SK-N-SH treated with all-trans-retinoic acid at 6 μM for 48 hours (cell line): ENCODE measurements at regions not wholly inside any gene's neighbourhood (a gene's known extent, or its start where the extent isn't known, plus 50 kb on each side); places are given as distances from the start of the nearest gene placed in this dataset.

Experiments
- ATAC-seq: fragments of 200-7000 bp; cut with Tn5 transposase; 3 replicates; pipeline ENCODE4 v1.9.1; 2020; ENCODE audit warnings: mild to moderate bottlenecking, moderate library complexity
- ARNTL ChIP-seq: fragments of 450-650 bp; formaldehyde crosslinking; IDR thresholded peaks from 2 replicates; pipeline ENCODE4 v1.5.0; 2020; ENCODE audit warnings: low read depth, mild to moderate bottlenecking, moderate library complexity, borderline replicate concordance
- BACH2 ChIP-seq: fragments of 250-450 bp; sonication (Bioruptor Pico); IDR thresholded peaks from 2 replicates; pipeline ENCODE4 v1.9.0; 2021; ENCODE audit warnings: mild to moderate bottlenecking, borderline replicate concordance
- CSDC2 ChIP-seq: fragments of 250-450 bp; sonication (Bioruptor Pico); IDR thresholded peaks from 2 replicates; pipeline ENCODE4 v1.5.0; 2020; ENCODE audit warnings: mild to moderate bottlenecking, moderate library complexity
- GLIS3 ChIP-seq: fragments of 250-450 bp; sonication (Bioruptor Pico); IDR thresholded peaks from 2 replicates; pipeline ENCODE4 v1.5.0; 2020; ENCODE audit warnings: mild to moderate bottlenecking, moderate library complexity
- ISL1 ChIP-seq: fragments of 250-450 bp; sonication (Bioruptor Pico); IDR thresholded peaks from 2 replicates; pipeline ENCODE4 v2.1.2; 2022; ENCODE audit warnings: mild to moderate bottlenecking, moderate library complexity
- OSR1 ChIP-seq: fragments of 250-450 bp; sonication (Bioruptor Pico); IDR thresholded peaks from 2 replicates; pipeline ENCODE4 v1.8.0; 2022; ENCODE audit warnings: moderate library complexity, mild to moderate bottlenecking, inconsistent platforms
- PPARA ChIP-seq: fragments of 250-450 bp; sonication (Bioruptor Pico); IDR thresholded peaks from 2 replicates; pipeline ENCODE4 v1.5.0; 2020; ENCODE audit warnings: mild to moderate bottlenecking, borderline replicate concordance
- RARB ChIP-seq: fragments of 250-450 bp; sonication (Bioruptor Pico); IDR thresholded peaks from 2 replicates; pipeline ENCODE4 v1.8.0; 2021; ENCODE audit warnings: mild to moderate bottlenecking, moderate library complexity
- SNAI2 ChIP-seq: fragments of 250-450 bp; sonication (Bioruptor Pico); IDR thresholded peaks from 2 replicates; pipeline ENCODE4 v1.5.0; 2020; ENCODE audit warnings: mild to moderate bottlenecking, moderate library complexity
- TCF4 ChIP-seq: fragments of 250-450 bp; sonication (Bioruptor Pico); IDR thresholded peaks from 2 replicates; pipeline ENCODE4 v1.8.0; 2021; ENCODE audit warnings: mild to moderate bottlenecking, moderate library complexity, borderline replicate concordance
- TOX ChIP-seq: fragments of 250-450 bp; sonication (Bioruptor Pico); IDR thresholded peaks from 2 replicates; pipeline ENCODE4 v1.8.0; 2021; ENCODE audit warnings: mild to moderate bottlenecking, moderate library complexity, borderline replicate concordance
- ZC3H10 ChIP-seq: fragments of 250-450 bp; sonication (Bioruptor Pico); IDR thresholded peaks from 2 replicates; pipeline ENCODE4 v1.5.1; 2021; ENCODE audit warnings: mild to moderate bottlenecking, moderate library complexity
- ZFP3 ChIP-seq: fragments of 250-450 bp; sonication (Bioruptor Pico); IDR thresholded peaks from 2 replicates; pipeline ENCODE4 v1.5.0; 2020; ENCODE audit warnings: mild to moderate bottlenecking, moderate library complexity
- ZFP30 ChIP-seq: fragments of 450-650 bp; formaldehyde crosslinking; IDR thresholded peaks from 2 replicates; pipeline ENCODE4 v1.5.0; 2022; ENCODE audit warnings: mild to moderate bottlenecking, moderate library complexity
- ZNF565 ChIP-seq: fragments of 450-650 bp; formaldehyde crosslinking; conservative IDR thresholded peaks from 2 replicates; pipeline ENCODE4 v1.5.0; 2020; ENCODE audit warnings: low read depth, mild to moderate bottlenecking, moderate library complexity
- ZNF70 ChIP-seq: fragments of 450-650 bp; formaldehyde crosslinking; IDR thresholded peaks from 2 replicates; pipeline ENCODE4 v1.5.0; 2020; ENCODE audit warnings: mild to moderate bottlenecking, moderate library complexity
- ZNF8 ChIP-seq: fragments of 450-650 bp; formaldehyde crosslinking; IDR thresholded peaks from 2 replicates; pipeline ENCODE4 v1.5.0; 2020; ENCODE audit warnings: mild to moderate bottlenecking, moderate library complexity
- TF ChIP-seq, protein P1 (sequence below): fragments of 250-450 bp; sonication (Bioruptor Pico); IDR thresholded peaks from 2 replicates; pipeline ENCODE4 v1.8.0; 2020; ENCODE audit warnings: mild to moderate bottlenecking, moderate library complexity, borderline replicate concordance
- TF ChIP-seq, protein P2 (sequence below): fragments of 250-450 bp; sonication (Bioruptor Pico); IDR thresholded peaks from 2 replicates; pipeline ENCODE4 v1.5.1; 2020; ENCODE audit warnings: low read depth, mild to moderate bottlenecking, moderate library complexity
- TF ChIP-seq, protein P3 (sequence below): fragments of 250-450 bp; sonication (Bioruptor Pico); IDR thresholded peaks from 2 replicates; pipeline ENCODE4 v1.5.1; 2021; ENCODE audit warnings: mild to moderate bottlenecking, moderate library complexity
- TF ChIP-seq, protein P4 (sequence below): fragments of 250-450 bp; sonication (Bioruptor Pico); IDR thresholded peaks from 2 replicates; pipeline ENCODE4 v1.8.0; 2021; ENCODE audit warnings: low read depth, mild to moderate bottlenecking, moderate library complexity, borderline replicate concordance

DNA sequence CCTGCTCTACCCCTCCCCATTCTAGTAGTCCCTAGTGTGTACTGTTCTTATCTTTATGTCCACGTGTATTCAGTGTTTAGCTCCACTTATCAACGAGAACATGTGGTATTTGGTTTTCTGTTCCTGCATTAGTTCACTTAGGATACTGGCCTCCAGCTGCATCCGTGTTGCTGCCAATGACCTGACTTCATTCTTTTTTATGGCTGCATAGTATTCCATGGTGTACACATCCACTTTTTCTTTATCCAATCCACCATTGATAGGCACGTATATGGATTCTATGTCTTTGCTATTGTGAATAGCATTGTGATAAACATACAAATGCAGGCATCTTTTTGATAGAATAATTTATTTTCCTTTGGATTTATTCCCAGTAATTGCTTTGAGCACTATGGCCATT, 327.7 kb downstream of the DUSP6 start:
- no peak for ATAC-seq
- no peak for TF ChIP-seq ISL1 (CRISPR knock-in tag)
- TF ChIP-seq, protein P1, sequence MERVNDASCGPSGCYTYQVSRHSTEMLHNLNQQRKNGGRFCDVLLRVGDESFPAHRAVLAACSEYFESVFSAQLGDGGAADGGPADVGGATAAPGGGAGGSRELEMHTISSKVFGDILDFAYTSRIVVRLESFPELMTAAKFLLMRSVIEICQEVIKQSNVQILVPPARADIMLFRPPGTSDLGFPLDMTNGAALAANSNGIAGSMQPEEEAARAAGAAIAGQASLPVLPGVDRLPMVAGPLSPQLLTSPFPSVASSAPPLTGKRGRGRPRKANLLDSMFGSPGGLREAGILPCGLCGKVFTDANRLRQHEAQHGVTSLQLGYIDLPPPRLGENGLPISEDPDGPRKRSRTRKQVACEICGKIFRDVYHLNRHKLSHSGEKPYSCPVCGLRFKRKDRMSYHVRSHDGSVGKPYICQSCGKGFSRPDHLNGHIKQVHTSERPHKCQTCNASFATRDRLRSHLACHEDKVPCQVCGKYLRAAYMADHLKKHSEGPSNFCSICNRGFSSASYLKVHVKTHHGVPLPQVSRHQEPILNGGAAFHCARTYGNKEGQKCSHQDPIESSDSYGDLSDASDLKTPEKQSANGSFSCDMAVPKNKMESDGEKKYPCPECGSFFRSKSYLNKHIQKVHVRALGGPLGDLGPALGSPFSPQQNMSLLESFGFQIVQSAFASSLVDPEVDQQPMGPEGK (CRISPR knock-in tag) = no peak
- TF ChIP-seq RARB (CRISPR knock-in tag) = no peak
- TF ChIP-seq, protein P2, sequence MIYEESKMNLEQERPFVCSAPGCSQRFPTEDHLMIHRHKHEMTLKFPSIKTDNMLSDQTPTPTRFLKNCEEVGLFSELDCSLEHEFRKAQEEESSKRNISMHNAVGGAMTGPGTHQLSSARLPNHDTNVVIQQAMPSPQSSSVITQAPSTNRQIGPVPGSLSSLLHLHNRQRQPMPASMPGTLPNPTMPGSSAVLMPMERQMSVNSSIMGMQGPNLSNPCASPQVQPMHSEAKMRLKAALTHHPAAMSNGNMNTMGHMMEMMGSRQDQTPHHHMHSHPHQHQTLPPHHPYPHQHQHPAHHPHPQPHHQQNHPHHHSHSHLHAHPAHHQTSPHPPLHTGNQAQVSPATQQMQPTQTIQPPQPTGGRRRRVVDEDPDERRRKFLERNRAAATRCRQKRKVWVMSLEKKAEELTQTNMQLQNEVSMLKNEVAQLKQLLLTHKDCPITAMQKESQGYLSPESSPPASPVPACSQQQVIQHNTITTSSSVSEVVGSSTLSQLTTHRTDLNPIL = no peak
- no peak for TF ChIP-seq OSR1 (CRISPR knock-in tag)
- TF ChIP-seq, protein P3, sequence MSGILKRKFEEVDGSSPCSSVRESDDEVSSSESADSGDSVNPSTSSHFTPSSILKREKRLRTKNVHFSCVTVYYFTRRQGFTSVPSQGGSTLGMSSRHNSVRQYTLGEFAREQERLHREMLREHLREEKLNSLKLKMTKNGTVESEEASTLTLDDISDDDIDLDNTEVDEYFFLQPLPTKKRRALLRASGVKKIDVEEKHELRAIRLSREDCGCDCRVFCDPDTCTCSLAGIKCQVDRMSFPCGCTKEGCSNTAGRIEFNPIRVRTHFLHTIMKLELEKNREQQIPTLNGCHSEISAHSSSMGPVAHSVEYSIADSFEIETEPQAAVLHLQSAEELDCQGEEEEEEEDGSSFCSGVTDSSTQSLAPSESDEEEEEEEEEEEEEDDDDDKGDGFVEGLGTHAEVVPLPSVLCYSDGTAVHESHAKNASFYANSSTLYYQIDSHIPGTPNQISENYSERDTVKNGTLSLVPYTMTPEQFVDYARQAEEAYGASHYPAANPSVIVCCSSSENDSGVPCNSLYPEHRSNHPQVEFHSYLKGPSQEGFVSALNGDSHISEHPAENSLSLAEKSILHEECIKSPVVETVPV (CRISPR knock-in tag) = no peak

DNA sequence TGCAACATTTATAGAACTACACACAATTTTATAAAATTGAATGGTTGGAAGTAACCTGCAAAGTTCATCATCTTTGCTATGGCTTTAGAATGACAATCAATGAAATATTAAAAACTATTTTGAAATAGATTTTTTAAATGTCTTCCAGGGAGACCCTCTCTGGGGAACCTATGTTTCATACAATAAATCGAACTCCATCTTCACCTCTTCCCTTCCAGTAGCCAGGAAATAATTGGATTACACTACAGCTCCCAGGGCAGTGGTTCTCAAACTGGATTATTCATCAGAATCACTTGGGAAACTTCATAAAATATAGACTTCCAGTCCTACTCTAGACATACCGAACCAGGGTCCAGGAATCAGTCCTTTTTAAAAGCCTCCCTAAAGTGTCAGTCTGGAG, 328.4 kb downstream of the DUSP6 start:
- TF ChIP-seq GLIS3 (no peak), ZFP30 (no peak), ISL1 (CRISPR knock-in tag) (no peak), OSR1 (CRISPR knock-in tag) (no peak), ZNF565 (CRISPR knock-in tag) (no peak), TCF4 (CRISPR knock-in tag) (no peak), ZFP3 (CRISPR knock-in tag) (no peak)
- TF ChIP-seq, protein P3 (CRISPR knock-in tag) = no peak
- TF ChIP-seq, protein P4, sequence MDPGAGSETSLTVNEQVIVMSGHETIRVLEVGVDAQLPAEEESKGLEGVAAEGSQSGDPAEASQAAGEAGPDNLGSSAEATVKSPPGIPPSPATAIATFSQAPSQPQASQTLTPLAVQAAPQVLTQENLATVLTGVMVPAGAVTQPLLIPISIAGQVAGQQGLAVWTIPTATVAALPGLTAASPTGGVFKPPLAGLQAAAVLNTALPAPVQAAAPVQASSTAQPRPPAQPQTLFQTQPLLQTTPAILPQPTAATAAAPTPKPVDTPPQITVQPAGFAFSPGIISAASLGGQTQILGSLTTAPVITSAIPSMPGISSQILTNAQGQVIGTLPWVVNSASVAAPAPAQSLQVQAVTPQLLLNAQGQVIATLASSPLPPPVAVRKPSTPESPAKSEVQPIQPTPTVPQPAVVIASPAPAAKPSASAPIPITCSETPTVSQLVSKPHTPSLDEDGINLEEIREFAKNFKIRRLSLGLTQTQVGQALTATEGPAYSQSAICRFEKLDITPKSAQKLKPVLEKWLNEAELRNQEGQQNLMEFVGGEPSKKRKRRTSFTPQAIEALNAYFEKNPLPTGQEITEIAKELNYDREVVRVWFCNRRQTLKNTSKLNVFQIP = no peak
- no peak for ATAC-seq

DNA sequence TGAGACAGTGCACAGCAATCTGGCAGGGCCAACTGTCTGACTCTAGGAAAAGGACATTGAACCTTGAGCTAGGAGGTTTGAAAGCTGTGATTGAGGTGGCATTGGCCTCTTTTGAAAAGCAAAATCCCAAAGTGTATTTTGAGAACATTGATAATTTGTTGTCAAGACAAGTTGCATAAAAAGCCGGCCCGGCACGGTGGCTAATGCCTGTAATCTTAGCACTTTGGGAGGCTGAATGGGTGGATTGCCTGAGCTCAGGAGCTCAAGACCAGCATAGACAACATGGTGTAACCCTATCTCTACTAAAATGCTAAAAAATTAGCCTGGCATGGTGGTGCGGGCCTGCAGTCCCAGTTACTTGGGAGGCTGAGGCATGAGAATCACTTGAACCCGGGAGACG, 331.6 kb downstream of the DUSP6 start:
- TF ChIP-seq, protein P2 = no peak
- TF ChIP-seq ZNF8 (CRISPR knock-in tag) (no peak), SNAI2 (CRISPR knock-in tag) (no peak), GLIS3 (no peak), PPARA (no peak), ZNF565 (CRISPR knock-in tag) (no peak), CSDC2 (CRISPR knock-in tag) (no peak), ZNF70 (CRISPR knock-in tag) (no peak)
- no peak for ATAC-seq

DNA sequence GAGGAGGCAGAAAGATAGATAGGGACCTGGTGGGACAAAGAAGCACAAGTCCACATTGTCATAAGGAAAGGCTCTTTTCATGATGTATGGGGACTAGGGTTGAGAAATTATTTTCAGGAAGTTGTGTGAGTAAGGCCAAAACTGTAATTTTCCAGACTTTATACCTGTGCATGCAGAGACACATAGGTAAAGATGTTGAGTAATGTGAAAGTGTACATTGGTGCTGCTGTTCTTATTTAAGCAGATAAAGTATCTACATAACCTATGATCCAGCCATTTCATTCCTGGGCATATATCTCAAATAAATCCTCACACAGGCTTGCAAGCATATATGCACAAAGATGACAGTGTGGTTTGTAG, 332.2 kb downstream of the DUSP6 start:
- no peak for ATAC-seq
- TF ChIP-seq TOX (no peak), OSR1 (CRISPR knock-in tag) (no peak), BACH2 (CRISPR knock-in tag) (no peak), RARB (CRISPR knock-in tag) (no peak), TCF4 (CRISPR knock-in tag) (no peak), ZNF70 (CRISPR knock-in tag) (no peak), CSDC2 (CRISPR knock-in tag) (no peak), ZNF565 (CRISPR knock-in tag) (no peak), ZC3H10 (no peak), ARNTL (CRISPR knock-in tag) (no peak)
- TF ChIP-seq, protein P3 (CRISPR knock-in tag) = no peak
- TF ChIP-seq, protein P1 (CRISPR knock-in tag) = no peak
- TF ChIP-seq, all 23 proteins: peak for 0
